GM18505 (cell line): ENCODE measurements at regions not wholly inside any gene's neighbourhood (a gene's known extent, or its start where the extent isn't known, plus 50 kb on each side); places are given as distances from the start of the nearest gene placed in this dataset.

Experiments
- ATAC-seq: cut with Tn5 transposase; IDR thresholded peaks from one replicate; pipeline ENCODE4 v1.9.1; 2021; ENCODE audit not compliant: unreplicated experiment
- POLR2A ChIP-seq: IDR thresholded peaks from 4 replicates; pipeline ENCODE4 v1.6.1; 2011; ENCODE audit warnings: borderline replicate concordance; ENCODE audit not compliant: insufficient read depth, insufficient read length; ENCODE audit errors: extremely low read depth

DNA sequence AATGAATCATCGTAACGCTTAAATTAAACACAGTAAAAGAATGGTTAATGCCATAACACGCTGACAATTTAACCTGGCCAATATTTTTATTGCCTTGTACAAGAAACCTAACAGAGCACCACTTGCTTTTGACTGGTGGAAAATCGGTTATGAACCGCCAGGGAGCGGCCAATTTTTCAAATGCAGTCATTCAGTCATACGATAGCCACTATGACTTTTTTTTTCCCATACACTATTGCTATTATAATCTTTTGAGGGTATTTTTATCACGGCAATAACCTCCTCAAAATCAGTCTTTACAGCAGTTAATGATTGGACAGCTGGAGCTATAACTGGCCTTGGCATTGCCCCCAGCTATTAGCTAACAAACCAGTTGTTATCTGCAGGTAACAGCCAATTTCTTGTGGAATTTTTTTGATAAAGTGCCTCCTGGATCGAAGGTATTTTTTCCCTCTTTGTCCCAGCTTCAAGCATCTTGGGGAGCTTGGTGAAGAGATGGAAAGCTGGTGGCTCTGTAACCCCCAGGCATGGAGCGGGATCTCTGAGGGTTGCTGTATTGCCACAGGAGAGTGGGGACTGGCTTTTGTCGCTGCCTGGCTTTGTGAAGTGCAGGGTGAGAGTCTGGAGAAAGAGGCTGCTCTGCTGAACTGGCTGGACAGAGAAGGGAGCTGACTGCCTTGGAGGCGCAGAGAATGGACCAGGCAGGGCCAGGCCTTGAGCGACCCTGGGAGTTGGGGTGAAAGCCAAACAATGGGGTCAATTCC, 198.4 kb upstream of the ZNF536 start:
- ATAC-seq, result no peak

DNA sequence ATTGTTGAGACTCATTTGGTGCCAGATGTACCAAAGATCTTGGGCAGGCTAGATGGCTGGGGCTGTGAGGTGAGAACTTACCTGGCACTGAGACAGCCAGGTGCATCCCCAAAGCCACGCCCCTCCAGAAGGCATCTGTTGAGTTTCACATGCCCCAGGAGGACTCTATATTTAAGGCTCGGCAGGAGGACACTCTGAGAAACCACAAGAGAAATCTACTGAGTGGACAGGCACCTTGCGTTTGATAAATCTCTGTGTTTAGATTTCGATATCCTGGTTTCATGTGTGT, 197.9 kb upstream of the ZNF536 start:
- no peak for TF ChIP-seq POLR2A
- ATAC-seq, result no peak

More for the DNA sequence above, 198.4 kb upstream of the ZNF536 start:
- TF ChIP-seq POLR2A, result no peak

DNA sequence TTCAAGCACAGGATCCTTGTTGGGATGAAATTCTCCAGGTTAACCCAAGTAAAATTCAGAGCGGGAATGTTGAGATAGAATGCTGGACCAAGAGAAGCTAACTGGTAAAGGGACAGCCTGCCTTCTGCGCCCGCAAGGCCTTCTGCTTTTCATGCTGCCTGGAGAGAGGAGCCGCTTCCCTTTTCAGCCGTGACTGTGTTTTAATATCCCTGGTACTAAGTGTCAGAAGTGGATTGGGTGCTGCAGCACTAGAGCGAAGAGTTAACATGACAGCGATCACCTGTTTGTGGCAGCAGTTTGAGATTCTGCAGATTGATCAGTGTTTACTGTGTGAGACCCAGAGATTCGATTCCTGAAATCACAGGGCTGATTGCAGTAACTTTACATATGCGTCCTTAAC, 197.4 kb upstream of the ZNF536 start:
- no peak for TF ChIP-seq POLR2A
- ATAC-seq, result no peak

DNA sequence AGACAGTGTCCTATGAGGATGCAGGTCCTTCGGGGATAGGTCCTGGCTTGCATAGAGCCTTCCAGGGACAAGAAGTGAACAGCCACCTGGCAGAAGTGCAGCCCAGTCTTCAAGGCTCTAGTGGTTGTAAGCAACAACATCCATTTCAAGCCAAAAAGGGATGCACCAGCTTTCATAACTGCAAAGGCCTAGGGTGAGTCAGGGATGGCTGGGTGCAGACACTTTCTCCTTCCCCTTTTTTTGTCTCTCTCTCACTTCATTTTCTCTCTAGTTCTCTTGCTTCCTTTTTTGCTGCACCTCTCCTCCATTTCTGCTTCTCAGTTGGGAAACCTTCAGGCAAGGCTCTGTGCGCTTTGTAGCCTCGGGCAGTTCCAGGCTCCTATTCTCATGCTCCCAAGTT, 196.2 kb upstream of the ZNF536 start:
- TF ChIP-seq POLR2A, result no peak
- ATAC-seq, result no peak

DNA sequence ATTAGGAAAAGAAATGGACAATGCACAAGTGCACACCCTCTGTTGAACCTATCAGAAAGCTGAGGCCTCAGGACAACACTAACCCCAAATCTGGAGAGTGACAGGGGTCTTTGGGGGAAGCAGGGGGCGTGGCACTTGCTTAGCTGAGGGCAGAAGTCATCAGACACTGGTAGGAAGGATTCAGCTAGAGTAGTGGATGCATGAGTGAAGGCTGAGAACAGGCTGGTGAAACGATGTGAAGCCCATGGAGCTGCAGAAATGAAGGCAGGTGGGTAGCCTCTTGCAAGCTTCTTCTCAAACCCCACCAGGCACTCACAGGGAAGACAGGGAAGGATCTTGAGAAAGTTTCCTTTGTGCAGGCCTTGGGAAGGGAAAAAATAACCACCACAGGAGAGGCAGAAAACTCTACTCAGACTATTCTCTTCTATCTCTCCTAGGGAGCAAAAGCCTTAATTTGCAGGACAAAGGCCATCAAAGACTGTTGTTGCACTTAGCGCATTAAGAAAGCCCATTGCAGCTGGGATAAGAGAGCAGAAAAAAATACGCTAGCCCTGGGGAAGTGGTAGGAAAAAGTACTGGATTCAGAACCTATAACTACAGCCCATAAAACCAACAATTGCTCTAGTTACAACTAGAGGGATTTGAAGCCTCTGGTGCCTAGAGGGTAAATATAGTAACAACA, 193.3 kb upstream of the ZNF536 start:
- no peak for ATAC-seq
- no peak for TF ChIP-seq POLR2A

DNA sequence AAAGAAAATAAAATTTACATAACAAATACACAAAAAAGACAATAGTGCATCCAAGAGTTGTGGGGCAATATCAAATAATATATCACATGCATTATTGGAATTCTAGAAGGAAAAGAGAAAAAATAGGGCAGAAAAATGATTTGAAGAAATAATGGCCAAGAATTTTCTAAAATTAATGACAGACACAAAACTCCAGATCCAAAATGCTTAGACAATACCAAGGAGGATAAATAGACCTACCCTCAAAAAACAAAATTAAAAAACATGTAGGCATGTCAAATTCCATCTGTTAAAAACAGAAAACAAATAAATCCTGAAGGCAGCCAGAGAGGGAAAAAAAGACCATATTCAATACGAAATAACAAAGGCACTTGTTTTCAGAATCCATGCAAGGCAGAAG, 191.5 kb upstream of the ZNF536 start:
- no peak for ATAC-seq
- TF ChIP-seq POLR2A, result no peak

DNA sequence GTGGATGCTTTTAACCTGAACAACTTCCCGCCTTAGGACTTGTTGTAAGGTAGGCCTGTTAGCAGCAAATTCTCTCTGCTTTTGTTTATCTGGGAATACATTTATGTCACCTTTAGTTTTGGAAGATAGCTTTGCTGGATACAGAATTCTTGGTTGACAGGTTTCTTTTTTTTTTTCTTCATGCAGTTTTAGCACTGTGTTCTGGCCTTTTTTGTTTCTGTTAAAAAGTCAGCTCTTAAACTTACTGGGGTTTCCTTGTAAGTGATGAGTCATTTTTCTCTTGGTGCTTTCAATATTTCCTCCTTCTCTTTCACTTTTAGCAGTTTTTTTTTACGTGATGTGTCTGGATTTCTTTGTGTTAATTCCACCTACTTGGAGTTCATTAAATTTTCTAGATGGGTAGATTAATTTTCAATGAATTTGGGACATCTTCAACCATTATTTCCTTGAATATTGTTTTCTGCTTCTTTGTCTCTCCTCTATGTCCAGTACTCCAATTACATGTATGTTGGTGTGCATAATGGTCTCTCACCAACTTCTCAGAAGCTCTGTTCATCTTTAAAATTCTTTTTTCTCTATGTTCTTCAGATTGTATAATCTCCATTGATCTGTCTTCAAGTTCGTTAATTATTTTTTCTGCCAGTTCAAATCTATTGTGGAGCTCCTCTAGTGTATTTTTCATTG, 188.2 kb upstream of the ZNF536 start:
- no peak for TF ChIP-seq POLR2A
- ATAC-seq, result no peak

DNA sequence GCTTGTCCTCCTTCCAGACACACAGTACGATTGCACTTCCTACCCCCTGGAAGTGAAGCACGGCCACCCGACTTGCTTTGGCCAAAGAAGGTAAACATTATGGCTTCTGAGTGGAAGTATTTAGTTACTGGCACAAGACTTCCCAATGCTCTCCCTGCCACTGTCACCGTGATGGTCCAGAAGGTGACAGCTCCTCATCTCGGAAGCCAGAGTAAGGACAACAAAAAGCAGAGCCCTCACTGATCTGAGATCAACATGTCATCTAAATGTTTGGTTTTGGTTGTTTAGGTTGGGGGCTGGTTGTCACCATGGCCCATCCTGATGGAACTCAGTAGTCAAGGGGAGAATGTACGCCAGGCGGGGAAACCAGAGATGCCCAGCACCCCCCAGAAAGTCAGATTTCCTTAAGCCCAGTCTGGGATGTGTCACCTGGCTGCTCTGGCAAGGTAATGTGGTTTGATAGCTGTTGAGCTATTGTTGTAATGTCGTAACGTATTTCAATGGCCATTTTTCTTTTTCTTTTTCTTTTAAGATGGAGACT, 170.1 kb upstream of the ZNF536 start:
- TF ChIP-seq POLR2A, result no peak
- ATAC-seq, result no peak

DNA sequence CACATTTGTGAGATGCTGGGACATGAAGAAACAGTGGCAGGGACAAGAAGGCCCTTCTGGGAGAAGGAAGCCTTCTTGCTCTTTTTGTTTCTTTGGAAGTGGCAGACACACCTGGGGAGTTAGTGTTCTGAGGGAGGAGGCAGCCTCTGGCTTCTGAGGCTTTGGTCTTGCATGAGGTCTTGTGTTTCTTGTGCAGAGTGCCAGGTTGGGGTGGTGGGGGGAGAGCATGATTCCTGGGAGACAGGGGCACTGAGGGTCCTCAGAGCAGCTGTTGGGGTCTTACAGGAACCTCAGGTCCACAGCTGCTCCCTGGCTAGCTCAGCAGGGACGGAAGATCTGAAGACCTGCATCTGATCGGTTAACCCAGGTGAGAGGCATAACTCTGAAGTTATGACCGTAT, 167.5 kb upstream of the ZNF536 start:
- ATAC-seq, result no peak

DNA sequence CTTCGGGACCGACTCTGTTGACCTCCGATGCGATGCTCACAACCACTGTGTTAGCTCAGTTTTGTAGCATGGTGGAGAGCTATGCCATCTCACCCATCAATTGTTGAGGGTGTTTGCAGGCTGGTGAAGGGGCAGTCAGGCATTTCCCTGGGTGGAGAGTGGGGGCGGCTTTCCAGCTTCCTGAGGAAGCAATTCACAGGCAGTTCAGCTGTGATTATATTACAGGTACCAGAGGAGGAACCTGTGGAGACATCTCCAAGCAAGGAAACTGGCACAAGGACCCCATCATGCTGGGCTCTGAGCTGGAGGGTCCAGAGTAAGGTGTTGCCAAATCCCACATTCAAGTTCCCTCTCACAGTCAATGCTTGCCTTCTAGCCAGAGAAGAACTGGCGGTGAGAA, 166.0 kb upstream of the ZNF536 start:
- no peak for ATAC-seq
- no peak for TF ChIP-seq POLR2A

More for the DNA sequence above, 167.5 kb upstream of the ZNF536 start:
- no peak for TF ChIP-seq POLR2A

DNA sequence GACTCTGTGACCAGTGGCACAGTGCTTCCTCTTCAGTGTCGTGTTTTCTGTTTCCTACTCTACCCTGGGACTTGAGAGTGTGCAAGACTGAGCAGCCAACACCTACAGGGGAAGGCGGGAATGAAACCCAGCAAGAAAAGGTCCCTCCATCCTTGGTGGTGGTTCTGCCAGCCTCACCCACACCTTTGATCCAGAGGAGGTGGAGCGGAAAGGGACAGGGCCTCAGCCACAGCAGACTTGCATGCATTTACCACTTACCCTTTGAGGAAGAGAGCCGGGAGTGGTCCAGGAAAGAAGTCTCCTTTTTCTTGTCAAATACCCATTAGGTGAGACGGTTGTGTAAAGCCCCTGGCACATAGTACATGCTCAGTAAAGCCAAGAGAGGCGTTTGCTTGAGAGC, 164.8 kb upstream of the ZNF536 start:
- TF ChIP-seq POLR2A, result no peak
- no peak for ATAC-seq

DNA sequence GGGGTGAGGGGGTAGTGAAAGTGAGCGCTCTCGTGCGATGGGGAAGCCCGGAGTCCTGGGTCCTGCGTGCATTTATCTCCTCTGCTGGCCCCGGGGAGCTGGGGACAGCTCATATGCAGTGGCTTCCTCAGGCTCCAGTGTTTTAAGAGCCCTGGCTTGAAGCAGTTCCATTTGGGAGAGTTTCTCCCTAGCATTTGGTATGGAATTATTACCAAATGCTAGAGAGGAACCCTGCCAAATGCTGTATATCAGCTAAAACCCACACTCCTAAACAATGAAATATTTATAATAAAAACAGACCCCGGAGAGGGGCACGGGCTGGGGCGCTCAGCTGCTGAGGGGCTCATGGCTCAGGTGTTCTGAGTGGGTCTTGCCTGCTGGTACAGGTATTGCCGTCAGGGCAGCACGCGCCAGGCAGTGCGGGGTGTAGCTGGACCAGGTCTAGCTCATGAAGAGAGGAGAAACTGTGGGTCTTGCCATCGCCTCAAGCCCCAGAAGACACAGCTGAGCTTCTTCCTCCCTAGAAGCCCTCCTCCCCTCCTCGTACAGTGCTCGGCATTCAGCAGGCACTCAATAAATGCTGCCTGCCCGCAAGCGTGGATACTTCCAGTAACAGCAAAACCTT, 163.6 kb upstream of the ZNF536 start:
- no peak for ATAC-seq
- TF ChIP-seq POLR2A, result no peak
